MCF 10A (cell line): ENCODE measurements at regions not wholly inside any gene's neighbourhood (a gene's known extent, or its start where the extent isn't known, plus 50 kb on each side); places are given as distances from the start of the nearest gene placed in this dataset.

Experiments
- BruUV-seq: library from RNA; stranded (reverse); fragments of 400-500 nt; replicated peaks from 2 replicates; lab custom pipeline; 2021; lab: Mats Ljungman, UMichigan
- CTCF ChIA-PET: fragments of 300-600 bp; sonication (Branson Sonifier 250); formaldehyde crosslinking; extraction: SDS; loops from one replicate; lab custom pipeline; 2021; ENCODE audit warnings: antibody characterized with exemption, inconsistent platforms; lab: Yijun Ruan, JAX
- POLR2A ChIA-PET: fragments of 300-600, 350-650 bp; sonication (Branson Sonifier 250); formaldehyde crosslinking; extraction: SDS; loops from one replicate; lab custom pipeline; 2020; ENCODE audit warnings: antibody characterized with exemption, inconsistent platforms; lab: Yijun Ruan, JAX
- DNase-seq: peaks from one replicate; pipeline ENCODE4 v3.0.0-alpha.2; 2018; ENCODE audit not compliant: unreplicated experiment
- H3K27ac Mint-ChIP-seq: one replicate; pipeline ENCODE4 v1.8.0; 2022; ENCODE audit warnings: mild to moderate bottlenecking, low read depth, mixed read lengths; ENCODE audit not compliant: unreplicated experiment
- H3K27me3 Mint-ChIP-seq: one replicate; pipeline ENCODE4 v1.8.0; 2022; ENCODE audit warnings: mixed read lengths; ENCODE audit not compliant: insufficient read depth, unreplicated experiment
- H3K36me3 Mint-ChIP-seq: one replicate; pipeline ENCODE4 v1.8.0; 2022; ENCODE audit warnings: mild to moderate bottlenecking, moderate library complexity, mixed read lengths; ENCODE audit not compliant: insufficient read depth, unreplicated experiment
- H3K4me1 Mint-ChIP-seq: one replicate; pipeline ENCODE4 v1.8.0; 2022; ENCODE audit warnings: mixed read lengths; ENCODE audit not compliant: insufficient read depth, unreplicated experiment
- H3K4me3 Mint-ChIP-seq: one replicate; pipeline ENCODE4 v1.8.0; 2022; ENCODE audit warnings: mild to moderate bottlenecking, moderate library complexity, mixed read lengths; ENCODE audit not compliant: unreplicated experiment
- H3K9me3 Mint-ChIP-seq: one replicate; pipeline ENCODE4 v1.8.0; 2022; ENCODE audit warnings: mixed read lengths; ENCODE audit not compliant: unreplicated experiment
- intact Hi-C: fragments of 100-400 bp; cut with micrococcal nuclease; formaldehyde crosslinking; loops from 2 replicates; pipeline ENCODE4 v1.14.1; 2022
- TF ChIP-seq, protein P1 (sequence below): fragments of 200-600 bp; IDR thresholded peaks from one replicate; pipeline ENCODE4 v1.8.0; 2022; ENCODE audit warnings: antibody characterized with exemption, mild to moderate bottlenecking; ENCODE audit not compliant: unreplicated experiment

DNA sequence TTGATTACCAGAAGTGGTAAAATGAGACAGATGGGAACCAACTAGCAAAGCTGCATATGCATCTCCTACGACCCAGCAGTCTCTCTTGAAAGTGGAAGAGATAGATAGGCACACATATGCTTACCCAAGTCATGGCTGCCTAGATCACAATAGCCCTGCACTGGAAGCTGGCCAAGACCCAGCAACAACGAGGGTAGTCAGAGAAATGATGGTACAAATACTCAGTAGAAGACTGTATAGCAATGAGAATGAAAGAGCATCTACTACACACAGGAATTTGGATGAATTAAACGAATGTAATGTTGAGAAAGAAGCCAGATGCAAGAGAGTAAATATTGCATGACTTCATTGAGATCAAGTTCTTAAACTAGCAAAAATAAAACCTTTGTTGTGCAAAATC, 100.3 kb upstream of the FAT1 start:
- POLR2A ChIA-PET, result no interaction called here
- peaks cover 5% of the 10 kb centered on the region for H3K4me1 Mint-ChIP-seq
- CTCF ChIA-PET, result interaction anchor here (0.5 to 0.9 kb wide), 2 partner anchors 9 to 13 kb away, joined by 3 read pairs; no protein-coding TSS in a partner anchor

DNA sequence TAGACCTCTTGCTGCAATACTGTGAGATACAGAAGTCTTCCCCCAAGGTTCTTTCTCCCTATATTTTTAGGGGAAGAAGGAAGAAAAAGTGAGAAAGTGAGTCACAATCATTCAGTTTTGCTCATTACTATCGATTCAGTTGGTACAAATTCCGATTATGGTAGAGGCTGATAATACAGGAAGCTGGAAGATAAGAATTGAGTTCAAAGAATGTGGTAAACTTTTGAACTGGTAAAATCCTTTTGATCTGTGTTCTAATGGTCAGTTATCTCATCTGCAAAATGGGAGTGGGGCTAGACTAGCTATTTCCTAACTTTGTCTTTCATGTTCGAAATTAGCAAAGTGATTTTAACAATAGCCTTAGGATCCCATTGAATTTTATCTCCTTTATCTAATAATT, 101.4 kb upstream of the FAT1 start:
- intact Hi-C loops, result no loop called here
- TF ChIP-seq, protein P1, sequence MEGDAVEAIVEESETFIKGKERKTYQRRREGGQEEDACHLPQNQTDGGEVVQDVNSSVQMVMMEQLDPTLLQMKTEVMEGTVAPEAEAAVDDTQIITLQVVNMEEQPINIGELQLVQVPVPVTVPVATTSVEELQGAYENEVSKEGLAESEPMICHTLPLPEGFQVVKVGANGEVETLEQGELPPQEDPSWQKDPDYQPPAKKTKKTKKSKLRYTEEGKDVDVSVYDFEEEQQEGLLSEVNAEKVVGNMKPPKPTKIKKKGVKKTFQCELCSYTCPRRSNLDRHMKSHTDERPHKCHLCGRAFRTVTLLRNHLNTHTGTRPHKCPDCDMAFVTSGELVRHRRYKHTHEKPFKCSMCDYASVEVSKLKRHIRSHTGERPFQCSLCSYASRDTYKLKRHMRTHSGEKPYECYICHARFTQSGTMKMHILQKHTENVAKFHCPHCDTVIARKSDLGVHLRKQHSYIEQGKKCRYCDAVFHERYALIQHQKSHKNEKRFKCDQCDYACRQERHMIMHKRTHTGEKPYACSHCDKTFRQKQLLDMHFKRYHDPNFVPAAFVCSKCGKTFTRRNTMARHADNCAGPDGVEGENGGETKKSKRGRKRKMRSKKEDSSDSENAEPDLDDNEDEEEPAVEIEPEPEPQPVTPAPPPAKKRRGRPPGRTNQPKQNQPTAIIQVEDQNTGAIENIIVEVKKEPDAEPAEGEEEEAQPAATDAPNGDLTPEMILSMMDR, result no peak

More for the DNA sequence above, 100.3 kb upstream of the FAT1 start:
- H3K9me3 Mint-ChIP-seq, result no peaks in the 10 kb centered on the region
- no TSS peak for BruUV-seq
- no peak for DNase-seq
- no peaks in the 10 kb centered on the region for H3K36me3 Mint-ChIP-seq
- H3K4me3 Mint-ChIP-seq, result no peak overlapping the region
- TF ChIP-seq, protein P1, result no peak
- H3K27me3 Mint-ChIP-seq, result no peaks in the 10 kb centered on the region
- H3K27ac Mint-ChIP-seq, result no peak overlapping the region
- intact Hi-C loops, result no loop called here

DNA sequence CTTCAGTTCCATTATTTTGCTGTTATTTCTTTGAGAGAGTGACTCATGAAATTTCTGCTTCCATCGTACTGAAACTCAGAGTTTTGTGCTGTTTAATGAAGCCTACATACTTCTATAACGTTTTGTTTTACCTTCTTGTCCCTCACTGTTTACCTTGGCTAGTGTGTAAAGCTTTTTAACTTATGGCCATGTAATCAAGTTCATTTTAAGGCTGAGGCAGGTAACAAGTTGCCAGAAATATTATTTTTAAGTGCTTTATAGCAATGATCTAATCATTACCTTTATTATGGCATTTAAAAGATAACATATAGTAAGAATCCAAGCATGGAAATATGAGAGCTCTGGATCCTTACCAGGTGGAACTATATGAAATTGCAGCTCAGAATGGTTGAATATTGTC, 102.3 kb upstream of the FAT1 start:
- Mint-ChIP-seq H3K27ac (no peak overlapping the region), H3K36me3 (no peaks in the 10 kb centered on the region), H3K4me3 (no peak overlapping the region), H3K9me3 (no peaks in the 10 kb centered on the region), H3K27me3 (no peaks in the 10 kb centered on the region), H3K4me1 (peaks cover 19% of the 10 kb centered on the region)
- no TSS peak for BruUV-seq
- no peak for DNase-seq
- intact Hi-C loops, result no loop called here
- ChIA-PET POLR2A (interaction anchor here (1.1 kb wide), 1 partner anchor 9 kb away, joined by 3 read pairs; no protein-coding TSS in a partner anchor), CTCF (no interaction called here)
- TF ChIP-seq, protein P1, result no peak

More for the DNA sequence above, 101.4 kb upstream of the FAT1 start:
- ChIA-PET POLR2A (no interaction called here), CTCF (interaction anchor here (0.9 kb wide), 1 partner anchor 14 kb away, joined by 3 read pairs; no protein-coding TSS in a partner anchor)
- H3K27me3 Mint-ChIP-seq, result no peaks in the 10 kb centered on the region
- no peaks in the 10 kb centered on the region for H3K36me3 Mint-ChIP-seq
- peaks cover 15% of the 10 kb centered on the region for H3K4me1 Mint-ChIP-seq
- no TSS peak for BruUV-seq
- no peak overlapping the region for H3K27ac Mint-ChIP-seq
- H3K9me3 Mint-ChIP-seq, result no peaks in the 10 kb centered on the region
- no peak for DNase-seq
- H3K4me3 Mint-ChIP-seq, result no peak overlapping the region

DNA sequence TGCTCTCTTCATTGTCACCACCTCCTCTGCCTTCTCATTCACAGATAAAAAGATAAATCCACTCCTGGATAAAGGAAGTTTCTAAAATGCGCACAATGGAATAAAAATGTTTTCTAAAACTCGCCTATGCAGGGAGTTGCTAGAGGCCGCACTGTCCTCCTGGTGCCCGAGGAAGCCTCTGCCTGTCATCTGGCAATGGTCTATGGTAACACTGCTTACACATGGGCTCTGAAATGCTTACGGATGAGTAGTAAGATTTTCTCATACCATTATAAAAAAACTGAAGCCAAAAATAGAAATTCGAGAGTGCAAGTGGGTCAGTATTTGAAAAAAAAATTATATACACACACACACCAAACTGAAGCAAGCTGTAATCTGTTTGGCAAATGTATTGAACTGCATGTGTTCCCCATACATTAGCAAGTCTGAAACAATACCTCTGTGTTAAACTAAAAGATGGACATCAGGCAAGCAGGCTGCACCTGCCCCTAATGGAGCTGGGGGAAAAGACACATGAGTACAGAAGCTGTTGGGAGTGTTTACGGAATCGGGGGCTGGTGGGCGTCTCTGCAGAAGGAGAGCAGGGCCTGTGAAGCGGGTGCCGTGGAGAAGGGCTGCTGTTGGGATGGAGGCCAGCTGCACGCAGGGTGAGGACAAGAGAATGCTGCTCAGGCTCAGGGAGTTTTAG, 103.3 kb upstream of the FAT1 start:
- CTCF ChIA-PET, result no interaction called here
- Mint-ChIP-seq H3K36me3 (no peaks in the 10 kb centered on the region), H3K27me3 (no peaks in the 10 kb centered on the region), H3K9me3 (no peaks in the 10 kb centered on the region), H3K4me1 (peaks cover 19% of the 10 kb centered on the region), H3K27ac (no peak overlapping the region), H3K4me3 (no peak overlapping the region)
- BruUV-seq, result no TSS peak
- TF ChIP-seq, protein P1, result no peak
- no peak for DNase-seq
- POLR2A ChIA-PET, result no interaction called here
- intact Hi-C loops, result no loop called here
